HepG2 (cell line): ENCODE measurements at regions not wholly inside any gene's neighbourhood (a gene's known extent, or its start where the extent isn't known, plus 50 kb on each side); places are given as distances from the start of the nearest gene placed in this dataset.

Experiments used
- ATAC-seq: fragments of 200-7000 bp; cut with Tn5 transposase; 3 replicates; pipeline ENCODE4 v1.9.1; 2020; ENCODE audit warnings: mild to moderate bottlenecking, moderate library complexity
- BruUV-seq: library from RNA; stranded (reverse); fragments of 400-500 nt; replicated peaks from 2 replicates; lab custom pipeline; 2021; lab: Mats Ljungman, UMichigan
- CTCF ChIA-PET: fragments of 300-600 bp; formaldehyde crosslinking; extraction: SDS; loops from one replicate; lab custom pipeline; 2021; ENCODE audit warnings: low total read pairs, inconsistent platforms, low intra/inter-chr PET ratio; lab: Yijun Ruan, JAX
- POLR2A ChIA-PET: fragments of 350-600 bp; sonication (Branson Sonifier 250); formaldehyde crosslinking; loops from one replicate; lab custom pipeline; 2020; ENCODE audit warnings: antibody characterized with exemption, inconsistent platforms; lab: Yijun Ruan, JAX
- DNase-seq: peaks from one replicate; pipeline ENCODE4 v3.0.0-alpha.2; 2015; ENCODE audit warnings: low spot score
- FAIRE-seq: peaks from 3 replicates; lab custom pipeline; 2011; peaks lifted over from hg19 to GRCh38; lab: Jason Lieb, UNC
- H2AFZ ChIP-seq: one replicate; pipeline ENCODE4 v1.6.1; 2011; ENCODE audit warnings: low read length, inconsistent platforms
- H3K27ac ChIP-seq: fragments of 300-600 bp; 3 replicates; pipeline ENCODE4 v1.8.0; 2011; ENCODE audit warnings: mixed run types, mild to moderate bottlenecking, mixed read lengths, low read length, inconsistent platforms; ENCODE audit not compliant: insufficient read depth; ENCODE audit errors: extremely low read length
- H3K27me3 ChIP-seq, 2 experiments: fragments of 200-600 bp in 1 of 2; 2 replicates in 1 of 2; 3 replicates in 1 of 2; pipeline versions ENCODE4 v1.6.0 to v1.8.0; 2011; ENCODE audit warnings: low read length in 2 of 2, mild to moderate bottlenecking in 2 of 2, moderate library complexity in 2 of 2, inconsistent platforms in 1 of 2; ENCODE audit not compliant: insufficient read depth in 2 of 2, control insufficient read depth in 1 of 2
- H3K36me3 ChIP-seq, 2 experiments: fragments of 200-600 bp in 1 of 2; replicated peaks in 1 of 2; 2 replicates in 1 of 2; 3 replicates in 1 of 2; pipeline versions ENCODE4 v1.5.1 to v1.8.0; 2011; ENCODE audit warnings: low read length in 2 of 2, inconsistent platforms in 1 of 2; ENCODE audit not compliant: insufficient read depth in 2 of 2, control insufficient read depth in 1 of 2
- H3K4me1 ChIP-seq: 2 replicates; pipeline ENCODE4 v1.5.1; 2012; ENCODE audit warnings: low read length, inconsistent platforms; ENCODE audit not compliant: insufficient read depth
- H3K4me2 ChIP-seq: 2 replicates; pipeline ENCODE4 v1.6.0; 2011; ENCODE audit warnings: low read depth, low read length, inconsistent platforms
- H3K4me3 ChIP-seq, 3 experiments: fragments of 200-600 bp in 1 of 3; sonication (generic), shearing (Covaris generic) in 1 of 3; replicated peaks in 1 of 3; 2 replicates each; pipeline ENCODE4 v1.5.1; 2011 to 2016; ENCODE audit warnings: low read length in 3 of 3, inconsistent platforms in 2 of 3, low read depth in 2 of 3, mild to moderate bottlenecking in 2 of 3, control low read depth in 1 of 3, mixed read lengths in 1 of 3; ENCODE audit not compliant: insufficient read depth in 1 of 3
- H3K79me2 ChIP-seq: one replicate; pipeline ENCODE4 v1.6.1; 2011; ENCODE audit warnings: low read length, inconsistent platforms; ENCODE audit not compliant: insufficient read depth
- H3K9ac ChIP-seq: 2 replicates; pipeline ENCODE4 v1.6.0; 2011; ENCODE audit warnings: mild to moderate bottlenecking, low read depth, low read length, inconsistent platforms; ENCODE audit not compliant: insufficient read depth
- H3K9me3 ChIP-seq: 2 replicates; pipeline ENCODE4 v1.5.1; 2012; ENCODE audit warnings: mild to moderate bottlenecking, low read length
- H4K20me1 ChIP-seq: 2 replicates; pipeline ENCODE4 v1.6.0; 2011; ENCODE audit warnings: inconsistent platforms, mild to moderate bottlenecking, low read length, moderate library complexity; ENCODE audit not compliant: insufficient read depth
- MAFK ChIP-seq, 2 experiments: IDR thresholded peaks in 1 of 2; conservative IDR thresholded peaks in 1 of 2; 2 replicates each; pipeline ENCODE4 v1.6.1; 2011; ENCODE audit warnings: improper control_type of control experiment in 2 of 2, low read length in 2 of 2
- MIER2 ChIP-seq: IDR thresholded peaks from 2 replicates; pipeline ENCODE4 v1.6.1; 2016; ENCODE audit warnings: missing biosample characterization, missing genetic modification reagents
- RELA ChIP-seq: sonication (generic); formaldehyde crosslinking; IDR thresholded peaks from 2 replicates; pipeline ENCODE4 v1.4.0; 2020; ENCODE audit warnings: missing genetic modification reagents
- SOX6 ChIP-seq, 2 experiments: fragments of 450-650 bp in 1 of 2; sonication (generic) in 1 of 2; formaldehyde crosslinking in 1 of 2; IDR thresholded peaks; 2 replicates each; pipeline versions ENCODE4 v1.4.0 to v1.6.1; 2017 to 2020; ENCODE audit warnings: antibody characterized with exemption in 1 of 2, mild to moderate bottlenecking in 1 of 2, missing genetic modification reagents in 1 of 2
- XRCC5 ChIP-seq: fragments of 200-400 bp; formaldehyde crosslinking; optimal IDR thresholded peaks from 2 replicates; pipeline ENCODE3; 2017; ENCODE audit warnings: mild to moderate bottlenecking, low read length
- ZFP41 ChIP-seq: sonication (generic); formaldehyde crosslinking; IDR thresholded peaks from 2 replicates; pipeline ENCODE4 v1.4.0; 2020; ENCODE audit warnings: mild to moderate bottlenecking, missing genetic modification reagents, borderline replicate concordance
- ZNF709 ChIP-seq: sonication (generic); formaldehyde crosslinking; IDR thresholded peaks from 2 replicates; pipeline ENCODE4 v1.5.0; 2020; ENCODE audit warnings: mild to moderate bottlenecking, missing genetic modification reagents
- ZNF776 ChIP-seq: sonication (generic); formaldehyde crosslinking; IDR thresholded peaks from 2 replicates; pipeline ENCODE4 v1.4.0; 2020; ENCODE audit warnings: mild to moderate bottlenecking, missing genetic modification reagents
- WGBS: methylation state at CpG from one replicate; pipeline ENCODE4 v1.1.6; 2017; ENCODE audit warnings: low lambda C conversion rate; 5-methylcytosine and 5-hydroxymethylcytosine counted together
- in situ Hi-C: cut with HindIII; loops from 2 replicates; pipeline ENCODE4 v1.10.0; 2017; ENCODE audit warnings: low pct_unique_long_range_greater_than_20kb; ENCODE audit not compliant: extremely low pct_ligation_motif_present
- intact Hi-C: fragments of 100-400 bp; cut with micrococcal nuclease; formaldehyde crosslinking; loops from one replicate; pipeline ENCODE4 v1.10.0; 2022; ENCODE audit not compliant: unreplicated experiment
- TF ChIP-seq, protein P1 (sequence below): sonication (generic); formaldehyde crosslinking; IDR thresholded peaks from 2 replicates; pipeline ENCODE4 v1.4.0; 2020; ENCODE audit warnings: low read depth, missing genetic modification reagents
- TF ChIP-seq, protein P2 (sequence below): sonication (generic); formaldehyde crosslinking; IDR thresholded peaks from 2 replicates; pipeline ENCODE4 v1.4.0; 2020; ENCODE audit warnings: missing genetic modification reagents, mild to moderate bottlenecking, borderline replicate concordance
- TF ChIP-seq, protein P3 (sequence below): sonication (generic); formaldehyde crosslinking; IDR thresholded peaks from 2 replicates; pipeline ENCODE4 v1.8.0; 2022; ENCODE audit warnings: mild to moderate bottlenecking, missing genetic modification reagents; ENCODE audit not compliant: insufficient replicate concordance
- TF ChIP-seq, protein P4 (sequence below): sonication (generic); formaldehyde crosslinking; IDR thresholded peaks from 2 replicates; pipeline ENCODE4 v1.8.0; 2022; ENCODE audit warnings: missing genetic modification reagents, mild to moderate bottlenecking, borderline replicate concordance

DNA sequence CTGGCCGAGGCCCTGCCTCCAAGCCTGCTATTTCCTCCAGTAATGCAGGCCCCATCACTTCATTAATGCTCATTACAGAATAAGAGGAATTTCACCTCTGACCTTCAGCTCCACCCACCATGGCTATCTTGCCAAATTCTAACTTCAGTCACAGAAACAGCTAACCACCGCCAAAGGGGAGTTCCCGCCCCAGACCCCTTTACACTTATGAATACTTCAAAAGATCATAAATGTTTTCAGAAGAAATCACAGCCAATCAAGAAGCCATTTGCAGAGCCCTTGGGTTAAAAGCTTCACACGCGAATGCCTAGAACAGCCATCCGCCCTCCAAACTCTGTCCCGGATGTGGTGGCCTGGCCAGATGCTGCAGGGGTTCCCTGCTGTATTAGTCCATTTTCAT lies 73.8 kb upstream of the TWIST2 start:
- Histone ChIP-seq H3K27ac (no peak overlapping the region), H2AFZ (no peak overlapping the region), H3K4me1 (peaks cover 19% of the 10 kb centered on the region), H4K20me1 (no peaks in the 10 kb centered on the region), H3K27me3 (peaks cover 4 to 38% of the 10 kb centered on the region in 2 experiments; a peak in 3 of 5 replicates), H3K36me3 (no peaks in the 10 kb centered on the region), H3K4me3 (no peak overlapping the region), H3K4me2 (no peak overlapping the region), H3K79me2 (no peaks in the 10 kb centered on the region), H3K9ac (no peak overlapping the region), H3K9me3 (no peaks in the 10 kb centered on the region)
- intact Hi-C loops: no loop called here
- in situ Hi-C loops: no loop called here
- POLR2A ChIA-PET: no interaction called here
- no peak for FAIRE-seq
- no TSS peak for BruUV-seq
- WGBS: 80% methylated on average over 7 of the region's 7 CpGs
- CTCF ChIA-PET: no interaction called here
- DNase-seq: no peak
- ATAC-seq: no peak
- TF ChIP-seq MAFK (conservative IDR thresholded peaks at IDR 0.05 in 1 of 2, IDR thresholded peaks at IDR 0.05 in 1 of 2; ENCODE audit: low read length in 2 of 2): no peak
- TF ChIP-seq ZFP41 (CRISPR knock-in tag): no peak
- TF ChIP-seq ZNF776 (CRISPR knock-in tag): no peak
- no peak for TF ChIP-seq SOX6 (IDR thresholded peaks at IDR 0.05)
- TF ChIP-seq SOX6 (CRISPR knock-in tag; IDR thresholded peaks at IDR 0.05): no peak
- no peak for TF ChIP-seq MIER2 (CRISPR knock-in tag)
- no peak for TF ChIP-seq RELA (CRISPR knock-in tag)
- TF ChIP-seq XRCC5: no peak
- TF ChIP-seq, protein P1, sequence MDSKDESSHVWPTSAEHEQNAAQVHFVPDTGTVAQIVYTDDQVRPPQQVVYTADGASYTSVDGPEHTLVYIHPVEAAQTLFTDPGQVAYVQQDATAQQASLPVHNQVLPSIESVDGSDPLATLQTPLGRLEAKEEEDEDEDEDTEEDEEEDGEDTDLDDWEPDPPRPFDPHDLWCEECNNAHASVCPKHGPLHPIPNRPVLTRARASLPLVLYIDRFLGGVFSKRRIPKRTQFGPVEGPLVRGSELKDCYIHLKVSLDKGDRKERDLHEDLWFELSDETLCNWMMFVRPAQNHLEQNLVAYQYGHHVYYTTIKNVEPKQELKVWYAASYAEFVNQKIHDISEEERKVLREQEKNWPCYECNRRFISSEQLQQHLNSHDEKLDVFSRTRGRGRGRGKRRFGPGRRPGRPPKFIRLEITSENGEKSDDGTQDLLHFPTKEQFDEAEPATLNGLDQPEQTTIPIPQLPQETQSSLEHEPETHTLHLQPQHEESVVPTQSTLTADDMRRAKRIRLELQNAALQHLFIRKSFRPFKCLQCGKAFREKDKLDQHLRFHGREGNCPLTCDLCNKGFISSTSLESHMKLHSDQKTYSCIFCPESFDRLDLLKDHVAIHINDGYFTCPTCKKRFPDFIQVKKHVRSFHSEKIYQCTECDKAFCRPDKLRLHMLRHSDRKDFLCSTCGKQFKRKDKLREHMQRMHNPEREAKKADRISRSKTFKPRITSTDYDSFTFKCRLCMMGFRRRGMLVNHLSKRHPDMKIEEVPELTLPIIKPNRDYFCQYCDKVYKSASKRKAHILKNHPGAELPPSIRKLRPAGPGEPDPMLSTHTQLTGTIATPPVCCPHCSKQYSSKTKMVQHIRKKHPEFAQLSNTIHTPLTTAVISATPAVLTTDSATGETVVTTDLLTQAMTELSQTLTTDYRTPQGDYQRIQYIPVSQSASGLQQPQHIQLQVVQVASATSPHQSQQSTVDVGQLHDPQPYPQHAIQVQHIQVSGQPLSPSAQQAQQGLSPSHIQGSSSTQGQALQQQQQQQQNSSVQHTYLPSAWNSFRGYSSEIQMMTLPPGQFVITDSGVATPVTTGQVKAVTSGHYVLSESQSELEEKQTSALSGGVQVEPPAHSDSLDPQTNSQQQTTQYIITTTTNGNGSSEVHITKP (CRISPR knock-in tag): no peak
- TF ChIP-seq, protein P2, sequence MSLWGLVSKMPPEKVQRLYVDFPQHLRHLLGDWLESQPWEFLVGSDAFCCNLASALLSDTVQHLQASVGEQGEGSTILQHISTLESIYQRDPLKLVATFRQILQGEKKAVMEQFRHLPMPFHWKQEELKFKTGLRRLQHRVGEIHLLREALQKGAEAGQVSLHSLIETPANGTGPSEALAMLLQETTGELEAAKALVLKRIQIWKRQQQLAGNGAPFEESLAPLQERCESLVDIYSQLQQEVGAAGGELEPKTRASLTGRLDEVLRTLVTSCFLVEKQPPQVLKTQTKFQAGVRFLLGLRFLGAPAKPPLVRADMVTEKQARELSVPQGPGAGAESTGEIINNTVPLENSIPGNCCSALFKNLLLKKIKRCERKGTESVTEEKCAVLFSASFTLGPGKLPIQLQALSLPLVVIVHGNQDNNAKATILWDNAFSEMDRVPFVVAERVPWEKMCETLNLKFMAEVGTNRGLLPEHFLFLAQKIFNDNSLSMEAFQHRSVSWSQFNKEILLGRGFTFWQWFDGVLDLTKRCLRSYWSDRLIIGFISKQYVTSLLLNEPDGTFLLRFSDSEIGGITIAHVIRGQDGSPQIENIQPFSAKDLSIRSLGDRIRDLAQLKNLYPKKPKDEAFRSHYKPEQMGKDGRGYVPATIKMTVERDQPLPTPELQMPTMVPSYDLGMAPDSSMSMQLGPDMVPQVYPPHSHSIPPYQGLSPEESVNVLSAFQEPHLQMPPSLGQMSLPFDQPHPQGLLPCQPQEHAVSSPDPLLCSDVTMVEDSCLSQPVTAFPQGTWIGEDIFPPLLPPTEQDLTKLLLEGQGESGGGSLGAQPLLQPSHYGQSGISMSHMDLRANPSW: no peak
- TF ChIP-seq ZNF709: no peak
- TF ChIP-seq, protein P3, sequence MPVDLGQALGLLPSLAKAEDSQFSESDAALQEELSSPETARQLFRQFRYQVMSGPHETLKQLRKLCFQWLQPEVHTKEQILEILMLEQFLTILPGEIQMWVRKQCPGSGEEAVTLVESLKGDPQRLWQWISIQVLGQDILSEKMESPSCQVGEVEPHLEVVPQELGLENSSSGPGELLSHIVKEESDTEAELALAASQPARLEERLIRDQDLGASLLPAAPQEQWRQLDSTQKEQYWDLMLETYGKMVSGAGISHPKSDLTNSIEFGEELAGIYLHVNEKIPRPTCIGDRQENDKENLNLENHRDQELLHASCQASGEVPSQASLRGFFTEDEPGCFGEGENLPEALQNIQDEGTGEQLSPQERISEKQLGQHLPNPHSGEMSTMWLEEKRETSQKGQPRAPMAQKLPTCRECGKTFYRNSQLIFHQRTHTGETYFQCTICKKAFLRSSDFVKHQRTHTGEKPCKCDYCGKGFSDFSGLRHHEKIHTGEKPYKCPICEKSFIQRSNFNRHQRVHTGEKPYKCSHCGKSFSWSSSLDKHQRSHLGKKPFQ (CRISPR knock-in tag): no peak
- TF ChIP-seq, protein P4, sequence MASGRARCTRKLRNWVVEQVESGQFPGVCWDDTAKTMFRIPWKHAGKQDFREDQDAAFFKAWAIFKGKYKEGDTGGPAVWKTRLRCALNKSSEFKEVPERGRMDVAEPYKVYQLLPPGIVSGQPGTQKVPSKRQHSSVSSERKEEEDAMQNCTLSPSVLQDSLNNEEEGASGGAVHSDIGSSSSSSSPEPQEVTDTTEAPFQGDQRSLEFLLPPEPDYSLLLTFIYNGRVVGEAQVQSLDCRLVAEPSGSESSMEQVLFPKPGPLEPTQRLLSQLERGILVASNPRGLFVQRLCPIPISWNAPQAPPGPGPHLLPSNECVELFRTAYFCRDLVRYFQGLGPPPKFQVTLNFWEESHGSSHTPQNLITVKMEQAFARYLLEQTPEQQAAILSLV (CRISPR knock-in tag): no peak
